Suppressor macrophage (primary cell): ENCODE measurements at regions not wholly inside any gene's neighbourhood (a gene's known extent, or its start where the extent isn't known, plus 50 kb on each side); places are given as distances from the start of the nearest gene placed in this dataset.

ENCODE experiments used
- DNase-seq, 4 experiments: peaks; one replicate each; pipeline ENCODE4 v3.0.0-alpha.2; 2020 to 2022

- no peak for DNase-seq
Measured at GRCh38 chr13:85445534-85445933, 353.7 kb downstream of the SLITRK6 start.

DNA sequence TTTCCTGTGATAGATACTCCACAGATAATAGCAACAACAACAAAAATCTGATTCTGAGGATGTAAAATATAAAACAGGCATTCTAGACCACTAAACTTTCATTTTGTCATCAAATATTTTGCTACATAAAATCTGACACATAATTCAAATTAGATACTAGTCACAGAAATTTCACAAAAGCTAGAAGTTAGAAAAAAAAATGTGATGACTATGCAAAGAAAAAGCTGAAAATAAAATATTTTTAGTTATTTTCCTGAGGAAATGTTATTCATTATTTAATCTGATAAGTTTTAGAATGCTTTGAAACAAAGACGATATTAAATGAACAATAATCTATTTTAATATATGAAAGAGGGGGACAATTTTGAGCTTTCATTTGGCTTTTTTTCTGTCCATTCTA, 357.2 kb downstream of the SLITRK6 start:
- DNase-seq: no peak

DNA sequence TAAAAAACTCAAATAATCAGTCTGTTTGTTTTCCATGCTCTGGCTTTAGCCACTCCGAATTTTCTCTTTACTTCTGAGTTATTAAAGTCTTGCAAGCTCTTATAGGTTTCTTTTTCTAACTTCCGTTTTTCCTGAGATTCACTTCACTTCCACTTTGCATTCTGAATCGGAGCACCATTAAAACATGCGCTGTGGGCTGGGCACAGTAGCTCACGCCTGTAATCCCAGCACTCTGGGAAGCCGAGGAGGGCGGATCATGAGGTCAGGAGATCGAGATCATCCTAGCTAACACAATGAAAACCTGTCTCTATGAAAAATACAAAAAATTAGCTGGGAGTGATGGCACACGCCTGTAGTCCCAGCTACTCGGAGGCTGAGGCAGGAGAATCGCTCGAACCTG, 357.9 kb downstream of the SLITRK6 start:
- no peak for DNase-seq

DNA sequence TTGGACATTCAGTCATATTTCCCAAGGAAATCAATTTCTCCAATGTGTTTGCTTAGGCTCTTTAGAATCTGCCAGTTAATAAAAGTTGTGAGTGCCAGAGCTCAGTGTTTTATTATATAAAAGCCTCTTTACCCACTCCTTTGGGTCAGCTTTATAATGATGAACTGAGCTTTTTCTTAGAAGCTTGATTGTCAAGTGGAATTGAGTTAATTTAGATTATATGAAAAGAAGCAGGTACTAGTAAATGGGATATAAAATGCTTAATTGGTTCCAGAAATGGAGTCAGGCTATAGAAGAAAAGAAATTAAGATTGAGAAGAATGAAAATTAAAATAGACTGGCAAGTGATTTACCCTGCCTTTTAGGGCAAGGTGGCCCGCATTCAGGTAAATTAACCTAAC, 363.2 kb downstream of the SLITRK6 start:
- DNase-seq: no peak

DNA sequence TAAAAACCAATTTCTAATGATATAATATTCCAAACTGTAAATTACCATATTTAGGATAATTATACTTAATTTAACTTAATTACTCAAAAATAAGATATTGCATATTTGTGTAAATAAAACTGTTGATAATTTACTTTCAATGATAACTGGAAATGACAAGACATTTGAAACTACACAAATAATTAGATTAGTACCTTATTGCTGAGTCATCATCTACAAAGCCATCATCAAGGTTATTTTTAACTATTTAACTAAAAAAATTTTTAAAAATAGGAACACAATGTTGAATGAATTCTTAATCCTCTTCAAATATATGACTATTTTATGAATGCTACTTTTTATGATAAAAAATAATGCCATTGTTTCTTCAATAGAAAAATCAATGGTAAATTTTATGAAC, 364.3 kb downstream of the SLITRK6 start:
- DNase-seq: no peak

DNA sequence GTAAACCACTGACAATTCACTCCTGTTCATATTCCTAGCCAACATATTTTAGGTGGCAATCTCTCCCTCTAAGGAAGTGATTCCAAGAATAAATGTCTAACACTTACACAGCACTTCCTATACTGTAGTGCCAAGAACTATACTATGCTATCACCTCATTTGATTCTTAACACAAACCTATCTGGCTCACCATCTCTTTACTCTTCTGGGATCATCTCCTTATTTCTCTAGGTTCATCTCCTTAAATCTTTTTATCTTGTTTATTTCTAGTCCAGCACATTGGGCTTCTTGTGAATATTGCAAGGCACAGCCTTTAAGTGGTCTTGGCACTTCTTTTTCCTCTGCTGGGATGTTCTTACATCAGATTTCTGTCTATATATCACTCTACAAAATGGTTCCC, 366.3 kb downstream of the SLITRK6 start:
- DNase-seq: no peak

- no peak for DNase-seq
Measured at GRCh38 chr13:85431720-85432119, 367.5 kb downstream of the SLITRK6 start.

DNA sequence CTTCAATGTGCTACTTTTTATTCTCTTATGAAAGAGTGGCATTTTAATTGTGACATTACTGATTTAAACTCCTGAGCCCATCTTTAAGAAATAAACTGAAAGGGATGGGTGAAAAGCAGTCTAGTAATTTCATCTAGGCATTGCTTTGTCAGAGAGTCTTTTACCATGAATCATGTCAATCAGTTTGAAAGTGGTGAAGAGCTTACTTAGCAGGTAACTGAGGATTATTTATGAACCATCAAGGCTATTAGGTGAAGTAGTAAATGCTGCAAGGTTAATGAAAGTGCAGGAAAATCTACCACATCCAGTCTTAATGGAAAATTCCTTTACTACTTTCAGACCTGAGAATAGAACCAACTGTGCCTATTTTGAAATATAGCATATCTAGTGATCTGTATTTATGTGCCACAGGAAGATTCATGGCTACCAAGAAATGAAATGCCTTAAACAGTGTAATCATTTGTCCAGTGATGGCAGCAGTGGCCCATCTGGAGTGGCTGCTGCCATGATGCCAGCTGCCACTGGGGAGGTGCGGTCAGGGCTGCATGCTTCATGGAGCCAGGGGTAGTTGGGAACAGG, 368.9 kb downstream of the SLITRK6 start:
- DNase-seq: no peak

DNA sequence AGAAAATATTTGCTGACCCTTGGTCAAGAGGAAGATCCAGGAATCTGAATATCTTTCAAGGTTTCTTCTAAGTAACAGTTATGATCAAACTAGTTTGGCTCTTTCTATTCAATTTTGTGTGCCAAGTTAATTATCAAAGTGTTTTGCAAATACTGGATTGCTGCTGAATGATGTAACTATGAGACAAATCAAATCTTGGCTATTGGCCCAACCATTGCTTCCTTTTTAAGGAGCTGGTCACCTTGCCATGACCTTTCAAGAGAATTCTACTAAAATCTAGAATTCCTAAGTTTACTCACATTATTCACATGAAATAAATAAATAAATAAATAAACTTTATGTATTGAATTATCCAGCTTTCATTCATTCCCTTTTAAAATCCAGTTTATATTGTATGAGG, 371.8 kb downstream of the SLITRK6 start:
- DNase-seq: no peak

DNA sequence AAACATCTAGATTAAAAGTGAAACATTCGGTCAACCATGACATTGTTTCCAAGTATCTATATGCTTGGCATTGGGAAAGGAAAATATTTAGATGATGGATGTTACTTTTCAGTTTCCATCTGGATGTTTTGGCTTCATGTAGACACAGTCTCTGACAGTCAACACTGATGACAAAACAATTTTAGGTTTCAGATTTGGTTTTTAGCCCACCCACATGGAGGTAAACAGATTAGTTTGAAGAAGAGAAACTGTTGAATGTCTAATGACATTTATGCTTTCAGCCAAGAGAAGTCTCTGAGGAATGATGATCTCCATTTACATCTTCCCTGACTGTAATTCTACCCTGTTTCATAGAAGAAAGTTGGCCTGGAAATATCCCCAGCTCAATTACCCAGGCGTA, 379.1 kb downstream of the SLITRK6 start:
- no peak for DNase-seq

GRCh38 chr13:85419611-85420010, 379.6 kb downstream of the SLITRK6 start:
- DNase-seq: no peak

GRCh38 chr13:85417807-85418206, 381.4 kb downstream of the SLITRK6 start:
- DNase-seq: no peak

DNA sequence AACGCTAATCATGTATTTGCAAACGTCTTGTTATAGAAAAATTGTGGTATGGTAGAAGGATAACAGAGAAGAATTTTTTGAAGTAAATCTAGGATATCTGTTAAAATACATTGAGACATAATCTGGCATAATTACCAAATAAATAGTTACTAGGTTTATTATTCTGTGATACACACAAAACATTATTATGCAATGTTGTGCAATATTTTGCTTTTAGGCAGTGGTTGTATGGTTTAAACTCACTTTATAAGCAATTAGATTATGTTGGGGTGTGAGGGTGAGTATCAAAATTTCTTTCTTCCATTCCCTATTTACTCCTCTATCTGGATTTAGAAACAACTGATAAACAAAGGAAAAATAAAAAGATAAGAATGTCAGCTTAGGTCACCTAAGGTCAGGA, 385.6 kb downstream of the SLITRK6 start:
- DNase-seq: no peak

DNA sequence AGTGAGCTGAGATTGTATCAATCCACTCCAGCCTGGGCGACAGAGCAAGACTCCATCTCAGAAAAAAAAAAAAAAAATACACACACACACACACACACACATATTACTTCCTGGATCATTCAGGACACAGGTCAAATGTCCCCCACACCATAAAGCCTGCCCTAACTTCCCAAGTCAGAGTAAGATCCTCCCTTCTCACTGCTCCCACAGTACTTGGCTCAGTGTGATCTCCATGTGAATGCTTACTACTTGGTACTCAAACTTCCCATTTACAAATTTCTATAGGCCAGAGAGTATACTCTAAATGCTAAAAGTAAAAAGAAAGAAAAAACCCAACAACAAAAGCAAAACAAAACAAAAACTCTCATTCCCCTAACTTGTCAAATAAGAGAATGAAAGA, 386.8 kb downstream of the SLITRK6 start:
- DNase-seq: no peak

GRCh38 chr13:85411591-85411990, 387.6 kb downstream of the SLITRK6 start:
- DNase-seq: no peak

- DNase-seq: no peak
Measured at GRCh38 chr13:85408415-85408814, 390.8 kb downstream of the SLITRK6 start.

GRCh38 chr13:85406269-85406975, 392.8 kb downstream of the SLITRK6 start:
- DNase-seq: no peak

GRCh38 chr13:85405316-85405897, 393.8 kb downstream of the SLITRK6 start:
- DNase-seq: no peak

GRCh38 chr13:85386424-85386823, 412.8 kb downstream of the SLITRK6 start:
- no peak for DNase-seq

GRCh38 chr13:85383291-85383690, 415.9 kb downstream of the SLITRK6 start:
- DNase-seq: no peak

DNA sequence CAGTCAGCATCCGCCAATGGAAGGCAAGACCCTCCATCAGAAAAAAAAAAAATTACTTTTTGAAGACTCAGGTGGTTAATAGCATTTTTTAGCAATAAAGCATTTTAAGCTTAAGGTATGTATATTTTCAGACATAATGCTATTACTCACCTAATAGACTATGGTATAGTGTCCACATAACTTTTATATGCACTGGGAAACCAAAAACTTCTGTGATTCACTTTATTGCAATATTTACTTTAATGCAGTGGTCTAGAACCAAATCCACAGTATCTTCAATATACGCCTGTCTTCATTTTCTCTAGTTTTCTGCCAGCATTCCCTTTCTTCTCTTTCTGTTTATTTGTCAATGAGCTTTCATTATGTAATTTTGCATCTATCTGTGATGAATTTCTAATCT, 418.1 kb downstream of the SLITRK6 start:
- no peak for DNase-seq

DNA sequence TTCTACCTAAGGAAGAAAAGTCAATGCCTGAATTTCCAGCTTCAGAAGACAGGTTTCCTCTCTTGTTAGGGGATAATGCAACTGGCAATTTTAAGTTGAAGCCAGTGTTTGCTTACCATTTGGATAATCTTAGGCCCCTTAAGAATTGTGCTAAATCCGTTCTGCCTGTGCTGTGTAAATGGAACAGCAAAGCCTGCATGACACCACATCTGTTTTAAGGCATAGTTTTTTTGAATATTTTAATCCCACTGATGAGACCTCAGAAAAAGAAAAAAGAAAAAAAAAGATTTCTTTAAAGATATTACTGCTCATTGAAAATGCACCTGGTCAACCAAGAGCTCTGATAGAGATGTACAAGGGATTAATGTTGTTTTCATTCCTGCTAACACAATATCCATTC, 419.2 kb downstream of the SLITRK6 start:
- DNase-seq: no peak

GRCh38 chr13:85379433-85379832, 419.8 kb downstream of the SLITRK6 start:
- no peak for DNase-seq

- no peak for DNase-seq
Measured at GRCh38 chr13:85377783-85378182, 421.4 kb downstream of the SLITRK6 start.

- DNase-seq: no peak
Measured at GRCh38 chr13:85373322-85373721, 425.9 kb downstream of the SLITRK6 start.
